ENCODE measurements at regions not wholly inside any gene's neighbourhood (a gene's known extent, or its start where the extent isn't known, plus 50 kb on each side); places are given as distances from the start of the nearest gene placed in this dataset.

DNA sequence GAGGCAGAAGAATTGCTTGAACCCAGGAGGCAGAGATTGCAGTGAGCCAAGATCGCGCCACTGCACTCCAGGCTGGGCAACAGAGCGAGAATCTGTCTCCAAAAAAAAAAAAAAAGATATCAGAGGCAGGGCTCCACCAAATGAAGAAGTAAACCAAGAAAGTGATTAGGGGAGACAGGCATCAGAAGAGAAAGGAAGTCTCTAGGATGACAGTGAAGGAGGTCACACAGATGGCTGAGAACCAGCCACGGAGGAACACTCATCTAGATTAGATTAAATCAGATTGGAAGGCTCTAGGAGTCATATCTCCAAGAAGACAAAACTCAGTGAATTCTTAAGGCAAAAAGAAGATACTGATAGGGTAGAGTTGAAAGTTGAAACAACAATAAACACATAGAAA is 102.2 kb upstream of the CCDC28A start:
- ChIA-PET SMC1A (ENCODE audit: uncharacterized antibody, unreplicated experiment) (interaction anchor here (2.3 to 4.2 kb wide), 3 partner anchors 10 to 66 kb away, joined by 7 to 28 read pairs (median 23); no protein-coding TSS in a partner anchor), RAD21 (ENCODE audit: unreplicated experiment) (interaction anchor here (0.6 kb wide), 1 partner anchor 107 kb away, joined by 3 read pairs; no protein-coding TSS in a partner anchor), CTCF (interaction anchor here (0.8 to 1.1 kb wide), 2 partner anchors 15 to 210 kb away, joined by 3 read pairs; no protein-coding TSS in a partner anchor), POLR2A (interaction anchor here (0.7 to 1.5 kb wide), 2 partner anchors 20 to 79 kb away, joined by 3 read pairs; no protein-coding TSS in a partner anchor)
- Histone ChIP-seq H3K79me2 (ENCODE audit: control insufficient read depth, insufficient read depth, low read length) (no peaks in the 10 kb centered on the region), H3K36me3 (ENCODE audit: control insufficient read depth in 2 of 2, insufficient read depth in 2 of 2, low read length in 1 of 2) (no peaks in the 10 kb centered on the region), H2AFZ (ENCODE audit: control insufficient read depth, low read depth, low read length) (no peak overlapping the region), H4K20me1 (ENCODE audit: control insufficient read depth, insufficient read depth) (no peaks in the 10 kb centered on the region), H3K4me2 (ENCODE audit: control insufficient read depth, insufficient read depth) (no peak overlapping the region), H3K27ac (ENCODE audit: control insufficient read depth, insufficient read depth) (no peak overlapping the region), H3K9me3 (replicated peaks; ENCODE audit: control insufficient read depth, insufficient read depth, low read length) (no peaks in the 10 kb centered on the region), H3K4me1 (ENCODE audit: control insufficient read depth, insufficient read depth, low read length) (no peaks in the 10 kb centered on the region), H3K9ac (ENCODE audit: control insufficient read depth, insufficient read depth, low read length) (no peak overlapping the region), H3K4me3 (no peak overlapping the region), H3K27me3 (replicated peaks in 1 of 2; ENCODE audit: control insufficient read depth in 2 of 2, insufficient read depth in 2 of 2, low read length in 1 of 2) (no peaks in the 10 kb centered on the region)
- no peak for ATAC-seq
- no TSS peak for BruUV-seq (replicated peaks)
- TF ChIP-seq IRF4 (IDR thresholded peaks at IDR 0.05; ENCODE audit: low read depth, low read length) (no peak), EED (IDR thresholded peaks at IDR 0.05; ENCODE audit: low read depth) (no peak), ZNF384 (IDR thresholded peaks at IDR 0.05; ENCODE audit: borderline replicate concordance, low read depth, low read length) (no peak), HDAC6 (IDR thresholded peaks at IDR 0.05; ENCODE audit: unreplicated experiment) (no peak), ESRRA (IDR thresholded peaks at IDR 0.05; ENCODE audit: low read length) (no peak), EZH2 (IDR thresholded peaks at IDR 0.05; ENCODE audit: borderline replicate concordance, control insufficient read depth, low read depth, low read length) (no peak), NR2C1 (IDR thresholded peaks at IDR 0.05) (no peak)
- TF ChIP-seq, protein P1, sequence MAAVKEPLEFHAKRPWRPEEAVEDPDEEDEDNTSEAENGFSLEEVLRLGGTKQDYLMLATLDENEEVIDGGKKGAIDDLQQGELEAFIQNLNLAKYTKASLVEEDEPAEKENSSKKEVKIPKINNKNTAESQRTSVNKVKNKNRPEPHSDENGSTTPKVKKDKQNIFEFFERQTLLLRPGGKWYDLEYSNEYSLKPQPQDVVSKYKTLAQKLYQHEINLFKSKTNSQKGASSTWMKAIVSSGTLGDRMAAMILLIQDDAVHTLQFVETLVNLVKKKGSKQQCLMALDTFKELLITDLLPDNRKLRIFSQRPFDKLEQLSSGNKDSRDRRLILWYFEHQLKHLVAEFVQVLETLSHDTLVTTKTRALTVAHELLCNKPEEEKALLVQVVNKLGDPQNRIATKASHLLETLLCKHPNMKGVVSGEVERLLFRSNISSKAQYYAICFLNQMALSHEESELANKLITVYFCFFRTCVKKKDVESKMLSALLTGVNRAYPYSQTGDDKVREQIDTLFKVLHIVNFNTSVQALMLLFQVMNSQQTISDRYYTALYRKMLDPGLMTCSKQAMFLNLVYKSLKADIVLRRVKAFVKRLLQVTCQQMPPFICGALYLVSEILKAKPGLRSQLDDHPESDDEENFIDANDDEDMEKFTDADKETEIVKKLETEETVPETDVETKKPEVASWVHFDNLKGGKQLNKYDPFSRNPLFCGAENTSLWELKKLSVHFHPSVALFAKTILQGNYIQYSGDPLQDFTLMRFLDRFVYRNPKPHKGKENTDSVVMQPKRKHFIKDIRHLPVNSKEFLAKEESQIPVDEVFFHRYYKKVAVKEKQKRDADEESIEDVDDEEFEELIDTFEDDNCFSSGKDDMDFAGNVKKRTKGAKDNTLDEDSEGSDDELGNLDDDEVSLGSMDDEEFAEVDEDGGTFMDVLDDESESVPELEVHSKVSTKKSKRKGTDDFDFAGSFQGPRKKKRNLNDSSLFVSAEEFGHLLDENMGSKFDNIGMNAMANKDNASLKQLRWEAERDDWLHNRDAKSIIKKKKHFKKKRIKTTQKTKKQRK (IDR thresholded peaks at IDR 0.05; ENCODE audit: low read depth, low read length): no peak
- TF ChIP-seq, protein P2, sequence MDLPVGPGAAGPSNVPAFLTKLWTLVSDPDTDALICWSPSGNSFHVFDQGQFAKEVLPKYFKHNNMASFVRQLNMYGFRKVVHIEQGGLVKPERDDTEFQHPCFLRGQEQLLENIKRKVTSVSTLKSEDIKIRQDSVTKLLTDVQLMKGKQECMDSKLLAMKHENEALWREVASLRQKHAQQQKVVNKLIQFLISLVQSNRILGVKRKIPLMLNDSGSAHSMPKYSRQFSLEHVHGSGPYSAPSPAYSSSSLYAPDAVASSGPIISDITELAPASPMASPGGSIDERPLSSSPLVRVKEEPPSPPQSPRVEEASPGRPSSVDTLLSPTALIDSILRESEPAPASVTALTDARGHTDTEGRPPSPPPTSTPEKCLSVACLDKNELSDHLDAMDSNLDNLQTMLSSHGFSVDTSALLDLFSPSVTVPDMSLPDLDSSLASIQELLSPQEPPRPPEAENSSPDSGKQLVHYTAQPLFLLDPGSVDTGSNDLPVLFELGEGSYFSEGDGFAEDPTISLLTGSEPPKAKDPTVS (IDR thresholded peaks at IDR 0.05; ENCODE audit: low read depth, low read length): no peak
- TF ChIP-seq, protein P3, sequence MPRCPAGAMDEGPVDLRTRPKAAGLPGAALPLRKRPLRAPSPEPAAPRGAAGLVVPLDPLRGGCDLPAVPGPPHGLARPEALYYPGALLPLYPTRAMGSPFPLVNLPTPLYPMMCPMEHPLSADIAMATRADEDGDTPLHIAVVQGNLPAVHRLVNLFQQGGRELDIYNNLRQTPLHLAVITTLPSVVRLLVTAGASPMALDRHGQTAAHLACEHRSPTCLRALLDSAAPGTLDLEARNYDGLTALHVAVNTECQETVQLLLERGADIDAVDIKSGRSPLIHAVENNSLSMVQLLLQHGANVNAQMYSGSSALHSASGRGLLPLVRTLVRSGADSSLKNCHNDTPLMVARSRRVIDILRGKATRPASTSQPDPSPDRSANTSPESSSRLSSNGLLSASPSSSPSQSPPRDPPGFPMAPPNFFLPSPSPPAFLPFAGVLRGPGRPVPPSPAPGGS (IDR thresholded peaks at IDR 0.05; ENCODE audit: borderline replicate concordance, insufficient read depth, low read depth, low read length, poor library complexity, severe bottlenecking): no peak
- in situ Hi-C loops (cut with MboI): no loop called here
- 64% methylated on average over 3 of the region's 4 CpGs for WGBS (ENCODE audit: insufficient coverage, insufficient replicate concordance, low lambda C conversion rate, missing lambda C conversion rate)
- no peak for DNase-seq (ENCODE audit: low read depth, low spot score)
- no peak for FAIRE-seq
- intact Hi-C loops (cut with micrococcal nuclease; ENCODE audit: unreplicated experiment): no loop called here

All from GM12878 (cell line).